Activated CD4-positive, alpha-beta T cell treated with anti-CD3 and anti-CD28 coated beads, Interleukin-2, Interleukin-4, amounts not matched to agents 100 ng/mL and 50 ng/mL, durations not matched to agents 16 hours and 8 hours (primary cell): ENCODE measurements at regions not wholly inside any gene's neighbourhood (a gene's known extent, or its start where the extent isn't known, plus 50 kb on each side); places are given as distances from the start of the nearest gene placed in this dataset.
"Not testable (repeated sequence)": the region's sequence is repeated elsewhere in the genome, so short reads cannot be mapped to it uniquely, and the experiment has no call there.

Experiments
- DNase-seq: peaks from one replicate; pipeline ENCODE4 v3.0.0-alpha.2; 2020; ENCODE audit warnings: low spot score

GRCh38 chr2:215862351-215862771 is 151.0 kb downstream of the MREG start:
- no peak for DNase-seq

GRCh38 chr2:215861607-215862350 is 151.6 kb downstream of the MREG start:
- DNase-seq: no peak

GRCh38 chr2:215856080-215856479 is 157.3 kb downstream of the MREG start:
- no peak for DNase-seq

GRCh38 chr2:215855308-215855707 is 158.0 kb downstream of the MREG start:
- not testable (repeated sequence) for DNase-seq

GRCh38 chr2:215854008-215854407 is 159.3 kb downstream of the MREG start:
- no peak for DNase-seq

GRCh38 chr2:215851696-215852095 is 161.7 kb downstream of the MREG start:
- DNase-seq: no peak

GRCh38 chr2:215851082-215851481 is 162.3 kb downstream of the MREG start:
- DNase-seq: no peak

GRCh38 chr2:215850380-215850779 is 163.0 kb downstream of the MREG start:
- DNase-seq: no peak

GRCh38 chr2:215849771-215850170 is 163.6 kb downstream of the MREG start:
- DNase-seq: no peak

- DNase-seq: no peak
Observed at GRCh38 chr2:215848698-215849097, 164.7 kb downstream of the MREG start.

- no peak for DNase-seq
Observed at GRCh38 chr2:215848146-215848545, 165.2 kb downstream of the MREG start.

- no peak for DNase-seq
Observed at GRCh38 chr2:215847718-215848117, 165.6 kb downstream of the MREG start.

GRCh38 chr2:215847056-215847455 is 166.3 kb downstream of the MREG start:
- no peak for DNase-seq

- DNase-seq: no peak
Observed at GRCh38 chr2:215845839-215846586, 167.3 kb downstream of the MREG start.

GRCh38 chr2:215843579-215843978 is 169.8 kb downstream of the MREG start:
- no peak for DNase-seq

- no peak for DNase-seq
Observed at GRCh38 chr2:215841175-215841816, 172.1 kb downstream of the MREG start.

- no peak for DNase-seq
Observed at GRCh38 chr2:215839816-215840215, 173.5 kb downstream of the MREG start.

GRCh38 chr2:215839309-215839708 is 174.0 kb downstream of the MREG start:
- DNase-seq: no peak

GRCh38 chr2:215836881-215837280 is 176.5 kb downstream of the MREG start:
- no peak for DNase-seq

- no peak for DNase-seq
Observed at GRCh38 chr2:215835657-215836056, 177.7 kb downstream of the MREG start.

GRCh38 chr2:215835231-215835630 is 178.1 kb downstream of the MREG start:
- DNase-seq: no peak

GRCh38 chr2:215833531-215834162 is 179.7 kb downstream of the MREG start:
- DNase-seq: no peak

GRCh38 chr2:215832791-215833190 is 180.6 kb downstream of the MREG start:
- no peak for DNase-seq
